ENCODE measurements at regions not wholly inside any gene's neighbourhood (a gene's known extent, or its start where the extent isn't known, plus 50 kb on each side); places are given as distances from the start of the nearest gene placed in this dataset.

DNA sequence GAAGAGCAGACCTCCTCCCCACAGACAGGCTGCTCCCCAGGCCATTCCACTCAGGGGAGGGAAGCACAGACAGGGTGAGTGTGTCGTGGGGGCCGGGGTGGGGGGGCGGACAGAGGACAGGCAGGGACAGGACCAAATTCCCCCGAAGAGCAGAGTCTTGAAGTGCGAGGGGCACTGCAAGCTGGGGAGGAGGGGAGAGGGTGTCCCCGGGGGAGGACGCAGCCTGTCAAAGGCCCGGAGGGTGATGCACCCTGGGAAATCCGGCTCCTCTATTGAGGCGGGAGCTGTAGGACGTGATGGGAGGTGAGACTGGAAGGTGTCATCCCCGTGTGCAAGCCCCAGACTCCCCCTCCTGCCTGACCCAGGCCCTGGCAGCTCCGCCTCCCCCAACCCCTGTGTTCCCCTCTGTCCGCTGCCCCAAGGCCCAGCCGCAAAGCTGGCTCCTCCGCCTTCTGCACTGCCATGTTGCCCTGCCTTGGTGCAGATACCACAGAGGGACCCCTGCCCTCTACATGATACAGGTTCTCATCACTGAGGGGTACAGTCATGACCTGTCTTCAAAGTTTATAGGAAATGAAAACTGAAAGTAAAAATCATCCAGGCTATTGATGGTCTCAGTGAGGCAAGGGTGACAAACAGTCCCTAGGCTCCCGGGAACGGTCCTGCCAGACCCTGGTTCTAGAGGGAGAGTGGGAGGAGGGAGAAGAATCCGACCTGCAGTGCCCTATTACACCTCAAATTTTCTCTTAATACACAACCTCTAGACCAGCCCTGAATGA, 76.3 kb upstream of the IQSEC1 start:
- no peak overlapping the region for H3K4me2 ChIP-seq
- H3F3A ChIP-seq (replicated peaks; ENCODE audit: low read depth) = no peaks in the 10 kb centered on the region
- no peak overlapping the region for H3K4me3 Mint-ChIP-seq
- H4K20me1 ChIP-seq (replicated peaks; ENCODE audit: insufficient read depth) = no peaks in the 10 kb centered on the region
- H3K36me3 Mint-ChIP-seq (ENCODE audit: low read depth) = no peaks in the 10 kb centered on the region
- peak; percentile 18; the same call in 2 of the 3 replicates for ATAC-seq
- no peaks in the 10 kb centered on the region for H3K79me2 ChIP-seq (replicated peaks; ENCODE audit: insufficient read depth)
- no peak overlapping the region for H3K27ac ChIP-seq (ENCODE audit: low read depth)
- H2AFZ ChIP-seq = no peak overlapping the region
- peaks cover 2% of the 10 kb centered on the region for H3K27me3 Mint-ChIP-seq (ENCODE audit: insufficient read depth, low read depth, poor library complexity)
- H3K27me3 ChIP-seq (ENCODE audit: insufficient read depth) = no peaks in the 10 kb centered on the region
- TF ChIP-seq EZH2 (IDR thresholded peaks at IDR 0.05; ENCODE audit: low read depth, unreplicated experiment) (no peak), CREB1 (CRISPR knock-in tag; IDR thresholded peaks at IDR 0.05; ENCODE audit: low read depth) (no peak), NANOG (IDR thresholded peaks at IDR 0.05; ENCODE audit: borderline replicate concordance) (no peak), POLR2AphosphoS5 (IDR thresholded peaks at IDR 0.05; ENCODE audit: low read depth) (no peak), ZNF114 (CRISPR knock-in tag; IDR thresholded peaks at IDR 0.05) (no peak), ZNF331 (CRISPR knock-in tag; IDR thresholded peaks at IDR 0.05; ENCODE audit: low read depth) (no peak), EZH2phosphoT487 (IDR thresholded peaks at IDR 0.05; ENCODE audit: unreplicated experiment) (no peak)
- TF ChIP-seq, protein P1, sequence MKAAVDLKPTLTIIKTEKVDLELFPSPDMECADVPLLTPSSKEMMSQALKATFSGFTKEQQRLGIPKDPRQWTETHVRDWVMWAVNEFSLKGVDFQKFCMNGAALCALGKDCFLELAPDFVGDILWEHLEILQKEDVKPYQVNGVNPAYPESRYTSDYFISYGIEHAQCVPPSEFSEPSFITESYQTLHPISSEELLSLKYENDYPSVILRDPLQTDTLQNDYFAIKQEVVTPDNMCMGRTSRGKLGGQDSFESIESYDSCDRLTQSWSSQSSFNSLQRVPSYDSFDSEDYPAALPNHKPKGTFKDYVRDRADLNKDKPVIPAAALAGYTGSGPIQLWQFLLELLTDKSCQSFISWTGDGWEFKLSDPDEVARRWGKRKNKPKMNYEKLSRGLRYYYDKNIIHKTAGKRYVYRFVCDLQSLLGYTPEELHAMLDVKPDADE (IDR thresholded peaks at IDR 0.05) = no peak
- TF ChIP-seq, protein P2, sequence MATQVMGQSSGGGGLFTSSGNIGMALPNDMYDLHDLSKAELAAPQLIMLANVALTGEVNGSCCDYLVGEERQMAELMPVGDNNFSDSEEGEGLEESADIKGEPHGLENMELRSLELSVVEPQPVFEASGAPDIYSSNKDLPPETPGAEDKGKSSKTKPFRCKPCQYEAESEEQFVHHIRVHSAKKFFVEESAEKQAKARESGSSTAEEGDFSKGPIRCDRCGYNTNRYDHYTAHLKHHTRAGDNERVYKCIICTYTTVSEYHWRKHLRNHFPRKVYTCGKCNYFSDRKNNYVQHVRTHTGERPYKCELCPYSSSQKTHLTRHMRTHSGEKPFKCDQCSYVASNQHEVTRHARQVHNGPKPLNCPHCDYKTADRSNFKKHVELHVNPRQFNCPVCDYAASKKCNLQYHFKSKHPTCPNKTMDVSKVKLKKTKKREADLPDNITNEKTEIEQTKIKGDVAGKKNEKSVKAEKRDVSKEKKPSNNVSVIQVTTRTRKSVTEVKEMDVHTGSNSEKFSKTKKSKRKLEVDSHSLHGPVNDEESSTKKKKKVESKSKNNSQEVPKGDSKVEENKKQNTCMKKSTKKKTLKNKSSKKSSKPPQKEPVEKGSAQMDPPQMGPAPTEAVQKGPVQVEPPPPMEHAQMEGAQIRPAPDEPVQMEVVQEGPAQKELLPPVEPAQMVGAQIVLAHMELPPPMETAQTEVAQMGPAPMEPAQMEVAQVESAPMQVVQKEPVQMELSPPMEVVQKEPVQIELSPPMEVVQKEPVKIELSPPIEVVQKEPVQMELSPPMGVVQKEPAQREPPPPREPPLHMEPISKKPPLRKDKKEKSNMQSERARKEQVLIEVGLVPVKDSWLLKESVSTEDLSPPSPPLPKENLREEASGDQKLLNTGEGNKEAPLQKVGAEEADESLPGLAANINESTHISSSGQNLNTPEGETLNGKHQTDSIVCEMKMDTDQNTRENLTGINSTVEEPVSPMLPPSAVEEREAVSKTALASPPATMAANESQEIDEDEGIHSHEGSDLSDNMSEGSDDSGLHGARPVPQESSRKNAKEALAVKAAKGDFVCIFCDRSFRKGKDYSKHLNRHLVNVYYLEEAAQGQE (IDR thresholded peaks at IDR 0.05; ENCODE audit: unreplicated experiment) = no peak
- no peaks in the 10 kb centered on the region for H3K9me2 ChIP-seq (ENCODE audit: insufficient read depth)
- H3K4me3 ChIP-seq = no peak overlapping the region
- no peak for DNase-seq (ENCODE audit: low spot score)
- H3K9me3 Mint-ChIP-seq = peaks cover 3% of the 10 kb centered on the region; the same call in 1 of the 3 replicates
- H3K27ac Mint-ChIP-seq = no peak overlapping the region
- peaks cover 5% of the 10 kb centered on the region for H3K4me1 Mint-ChIP-seq
- no peaks in the 10 kb centered on the region; the same call in 1 of the 2 replicates for H3K4me1 ChIP-seq (ENCODE audit: insufficient read depth)
- no peaks in the 10 kb centered on the region for H3K36me3 ChIP-seq (ENCODE audit: insufficient read depth)
